C1 segment of cervical spinal cord (tissue), 14 donors: ENCODE measurements at regions not wholly inside any gene's neighbourhood (a gene's known extent, or its start where the extent isn't known, plus 50 kb on each side); places are given as distances from the start of the nearest gene placed in this dataset.

ENCODE experiments used
- DNase-seq, 14 donors: peaks; one replicate each; lab custom pipeline; 2025; lab: John Stamatoyannopoulos, UW

DNA sequence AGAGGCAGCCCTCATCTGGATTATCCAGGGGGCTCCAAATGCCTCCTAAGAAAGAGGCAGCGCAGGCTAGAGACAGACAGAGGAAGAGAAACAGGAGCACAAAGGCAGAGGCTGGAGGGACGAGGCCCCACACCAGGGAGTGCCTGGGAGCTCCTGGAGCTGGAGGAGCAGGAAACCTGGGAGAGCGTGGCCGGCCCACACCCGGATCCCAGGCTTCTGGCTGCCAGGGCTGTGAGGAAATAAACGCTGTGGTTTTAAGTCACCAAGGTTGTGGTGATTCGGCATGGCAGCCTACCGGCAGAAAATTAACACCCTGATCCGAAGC is 165.5 kb downstream of the OLFM1 start:
- DNase-seq: no peak

DNA sequence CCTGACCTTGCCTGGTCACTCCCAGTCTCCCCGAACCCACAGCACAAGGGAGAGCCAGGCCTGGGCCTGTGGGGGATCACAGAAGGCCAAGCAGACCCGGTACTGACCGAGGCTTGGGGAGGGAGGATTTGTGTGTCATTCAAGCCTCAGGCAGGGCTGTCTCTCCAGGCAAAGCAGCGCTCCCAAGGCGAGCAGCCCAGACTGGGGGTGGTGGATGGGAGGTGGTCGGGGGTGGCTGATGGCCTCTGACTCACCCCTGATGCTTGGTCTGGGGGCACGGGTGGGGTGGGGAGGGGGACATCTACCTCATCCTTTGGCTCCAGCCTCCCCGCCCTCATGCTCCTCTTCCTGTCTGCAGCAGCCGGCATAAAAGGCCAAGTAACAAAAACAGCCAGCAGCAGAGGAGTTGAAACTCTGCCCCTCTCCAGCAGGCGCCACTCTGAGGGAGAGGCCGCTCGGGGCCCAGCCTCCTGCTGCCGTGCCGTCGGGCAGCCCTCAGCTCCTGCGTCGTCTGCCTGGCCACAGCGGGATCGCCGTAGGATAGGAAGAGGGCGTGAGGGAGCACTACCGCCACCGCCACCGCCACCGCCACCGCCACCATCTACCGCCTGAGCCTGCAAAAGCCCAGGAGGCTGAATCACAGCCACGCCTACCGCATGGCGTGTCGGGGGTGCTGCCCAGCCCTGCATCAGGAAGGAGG is 166.0 kb downstream of the OLFM1 start:
- no peak for DNase-seq

GRCh38 chr9:135254176-135255032 is 166.9 kb downstream of the OLFM1 start:
- no peak for DNase-seq

GRCh38 chr9:135255033-135255840 is 167.8 kb downstream of the OLFM1 start:
- DNase-seq: no peak

DNA sequence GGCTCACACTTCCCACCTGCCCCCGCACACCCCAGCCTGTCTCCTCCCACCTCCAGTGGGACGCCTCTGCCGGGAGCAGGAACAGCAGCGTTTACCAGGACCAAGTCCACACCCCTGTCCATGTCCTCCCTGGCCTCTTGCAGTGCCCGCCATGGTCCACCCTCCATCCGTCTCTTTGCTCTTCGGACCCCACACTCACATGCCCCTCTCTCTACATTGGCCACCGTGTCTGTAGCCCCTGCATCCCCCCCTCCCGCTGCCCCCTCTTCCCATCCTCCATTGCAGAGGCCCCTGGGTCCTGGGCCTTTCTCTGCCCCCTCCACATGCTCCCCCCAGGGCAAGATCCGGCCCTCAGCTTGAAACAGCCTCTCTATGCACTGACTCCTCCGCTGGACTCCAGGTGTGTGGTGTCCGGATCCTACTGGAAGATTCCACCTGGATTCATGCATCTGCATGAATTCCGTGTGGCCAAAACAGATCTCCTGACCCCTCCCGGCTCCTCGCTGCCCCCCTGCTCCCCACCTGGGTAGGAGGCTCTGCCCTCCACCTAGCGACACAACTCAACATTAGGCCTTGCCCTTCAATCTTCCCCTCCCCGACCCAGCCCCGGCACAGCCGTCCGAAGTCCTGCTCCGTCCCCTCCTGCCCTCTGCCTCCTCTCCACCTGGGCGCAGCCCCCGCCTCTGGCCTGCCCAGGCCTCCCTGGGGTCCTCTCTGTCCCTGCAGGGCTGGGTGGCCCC is 168.5 kb downstream of the OLFM1 start:
- no peak for DNase-seq

GRCh38 chr9:135256581-135257354 is 169.3 kb downstream of the OLFM1 start:
- DNase-seq: no peak

GRCh38 chr9:135258461-135258860 is 171.0 kb downstream of the OLFM1 start:
- DNase-seq: no peak

- DNase-seq: no peak
These were observed 171.8 kb downstream of the OLFM1 start for GRCh38 chr9:135259273-135259672.

DNA sequence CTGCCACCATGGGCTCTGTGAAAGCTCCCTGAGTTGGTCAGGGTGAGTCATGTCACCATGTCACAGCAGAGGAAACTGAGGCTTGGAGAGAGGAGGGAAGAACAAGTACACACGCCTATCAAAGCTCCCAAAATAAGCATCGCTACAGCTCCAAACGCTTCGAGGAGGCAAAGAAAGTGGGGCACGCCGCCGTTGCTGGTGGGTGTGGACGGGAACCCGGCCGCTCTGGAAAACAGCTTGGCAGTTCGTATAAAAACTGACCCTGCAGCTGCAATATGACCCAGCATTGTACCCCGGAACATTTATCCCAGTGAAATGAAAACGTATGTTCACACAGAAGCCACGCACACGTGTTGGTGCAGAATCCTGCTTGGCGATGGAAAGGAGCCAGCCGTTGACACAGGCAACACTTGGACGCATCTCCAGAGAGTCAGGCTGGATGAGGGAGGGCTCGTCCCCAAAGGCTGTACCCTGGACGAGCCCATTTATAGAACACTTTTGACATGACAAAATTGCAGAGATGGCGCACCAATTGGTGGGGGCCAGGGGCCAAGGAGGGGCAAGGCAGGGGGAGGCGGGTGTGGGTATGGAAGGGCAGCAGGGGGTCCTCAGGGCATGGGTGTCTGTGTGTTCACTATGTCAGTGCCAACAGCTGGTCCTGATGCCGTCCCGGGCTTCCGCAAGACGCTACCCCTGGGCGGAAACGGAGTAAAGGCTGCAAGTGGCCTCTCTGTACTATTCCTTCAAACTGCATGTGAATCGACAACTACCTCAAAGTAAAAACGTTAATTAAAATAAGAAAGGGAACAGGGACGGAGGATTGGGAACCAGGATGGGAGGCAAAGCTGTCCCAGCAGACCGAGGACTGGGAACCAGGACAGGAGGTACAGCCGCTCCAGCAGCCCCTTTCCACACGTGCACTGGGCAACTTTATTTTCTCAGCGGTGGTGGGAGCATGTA is 173.0 kb downstream of the OLFM1 start:
- no peak for DNase-seq

DNA sequence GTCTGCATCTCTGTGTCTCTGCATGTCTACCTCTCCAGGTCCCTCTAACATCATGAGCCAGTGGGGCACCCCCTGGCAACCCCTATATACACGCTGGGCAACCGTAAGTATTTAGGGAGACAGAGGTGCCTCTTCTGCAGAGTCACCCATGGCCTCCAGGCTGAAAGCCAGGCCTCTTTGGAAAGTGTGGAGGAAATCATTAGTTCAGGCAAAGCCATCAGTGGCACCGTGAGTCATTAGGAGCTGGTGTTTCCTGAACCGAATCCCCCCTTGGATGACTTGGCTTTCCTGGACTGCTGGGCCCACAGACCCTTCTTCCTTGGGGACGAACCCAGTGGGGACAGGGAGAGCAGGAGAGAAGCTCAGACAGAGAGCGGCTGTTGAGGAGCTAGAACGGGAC is 174.8 kb downstream of the OLFM1 start:
- no peak for DNase-seq

- no peak for DNase-seq
These were observed 176.0 kb downstream of the OLFM1 start for GRCh38 chr9:135263511-135263910.

- no peak for DNase-seq
These were observed 178.5 kb downstream of the OLFM1 start for GRCh38 chr9:135265931-135266330.

DNA sequence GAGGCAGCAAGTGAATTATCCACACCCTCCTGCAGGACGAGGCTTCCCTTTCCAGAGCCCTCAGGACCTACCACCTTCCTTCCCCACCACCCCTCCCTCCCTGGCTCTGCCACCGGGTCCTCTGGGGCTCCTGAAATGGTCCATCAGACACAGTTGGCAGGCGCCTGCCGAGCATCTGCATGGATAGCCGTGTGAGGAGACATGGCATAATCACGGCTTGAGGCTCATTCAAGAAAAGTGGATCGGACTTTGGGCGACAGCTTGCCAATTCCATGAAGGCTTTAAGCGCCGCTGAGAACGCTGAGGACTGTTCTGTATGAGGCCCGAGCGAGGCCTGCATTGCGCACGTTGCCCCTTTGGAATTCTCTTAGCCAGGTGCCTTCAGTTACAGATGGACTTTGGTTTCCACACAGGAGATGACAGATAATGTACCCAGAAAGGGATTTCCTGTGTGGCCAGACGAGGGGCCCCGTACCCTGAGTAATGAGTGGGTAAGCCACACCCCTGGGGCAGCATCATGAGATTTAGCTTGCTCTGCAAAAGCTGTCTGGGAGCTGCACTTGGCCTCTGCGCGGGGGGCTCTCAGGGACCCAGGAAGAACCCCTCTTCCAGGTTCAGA is 179.8 kb downstream of the OLFM1 start:
- DNase-seq: no peak

DNA sequence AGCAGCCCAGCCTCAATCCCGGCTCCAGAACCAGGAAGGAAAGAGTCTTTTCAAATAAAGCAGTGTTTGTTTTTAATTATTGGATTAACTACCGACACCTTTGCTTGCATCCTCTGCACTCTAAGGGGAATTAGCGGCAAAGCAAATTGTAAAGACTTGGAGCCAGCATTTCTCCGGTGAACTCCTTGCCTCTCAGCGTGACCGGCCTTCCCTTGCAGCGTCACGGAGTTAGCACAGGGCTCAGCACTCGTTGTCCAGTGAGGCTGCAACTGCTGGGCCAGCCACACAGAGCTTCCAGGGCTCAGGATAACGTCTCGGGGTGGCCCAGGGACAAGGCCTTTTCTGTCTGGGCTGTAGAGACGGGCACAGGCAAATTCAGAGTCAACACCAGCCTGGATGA is 180.6 kb downstream of the OLFM1 start:
- no peak for DNase-seq

DNA sequence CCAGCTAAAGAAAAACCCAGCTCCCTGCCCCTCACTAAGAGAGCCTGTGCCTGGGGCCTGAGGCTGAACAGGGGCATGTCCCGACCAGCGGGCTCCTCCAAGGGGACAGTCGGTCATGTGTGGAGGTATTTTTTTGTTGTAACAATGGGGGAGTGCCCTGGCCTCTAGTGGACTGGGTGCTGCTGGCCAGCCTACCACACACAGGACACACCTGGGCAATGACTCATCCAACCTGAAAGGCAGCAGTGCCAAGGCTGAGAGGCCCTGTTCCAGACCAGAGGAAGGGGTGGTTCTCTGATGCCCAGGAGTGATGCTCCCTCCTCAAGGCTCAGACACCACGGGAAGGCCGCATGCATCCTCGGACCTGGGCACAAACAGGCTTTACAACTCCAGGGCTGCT is 181.5 kb downstream of the OLFM1 start:
- DNase-seq: no peak

GRCh38 chr9:135269912-135270830 is 182.7 kb downstream of the OLFM1 start:
- DNase-seq: no peak

- DNase-seq: no peak
These were observed 184.0 kb downstream of the OLFM1 start for GRCh38 chr9:135271425-135271824.

DNA sequence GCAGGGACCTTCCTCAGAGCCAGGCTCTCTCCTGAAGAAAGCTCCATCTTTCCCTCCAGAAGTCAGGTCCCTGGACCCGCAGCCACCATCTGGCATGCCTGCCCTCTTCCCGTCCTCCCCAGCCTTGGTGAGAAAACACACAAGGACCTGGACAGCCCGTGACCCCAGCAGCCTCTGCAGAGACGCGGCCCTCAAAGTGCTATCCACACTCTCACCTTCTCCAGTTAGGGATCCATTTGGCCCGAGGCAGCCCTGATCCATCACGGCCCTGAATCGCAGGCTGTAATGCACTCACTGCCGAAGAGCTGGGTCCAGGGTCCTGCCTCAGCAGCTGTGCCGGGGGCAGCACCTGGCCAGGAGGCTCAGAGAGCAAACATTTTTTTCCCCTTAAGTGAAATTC is 185.1 kb downstream of the OLFM1 start:
- DNase-seq: no peak
